ENCODE measurements at regions not wholly inside any gene's neighbourhood (a gene's known extent, or its start where the extent isn't known, plus 50 kb on each side); places are given as distances from the start of the nearest gene placed in this dataset.

- Histone ChIP-seq H3K14ac (ENCODE audit: insufficient read depth, low read length) (no peak overlapping the region), H3K27ac (ENCODE audit: insufficient read length, low read depth, low read length) (no peak overlapping the region), H3K9ac (ENCODE audit: extremely low read depth, insufficient read length, low read length) (no peak overlapping the region), H2BK15ac (ENCODE audit: low read depth, low read length) (no peak overlapping the region), H3K4ac (ENCODE audit: low read depth, low read length) (no peak overlapping the region), H2BK5ac (ENCODE audit: insufficient read length, low read length) (no peak overlapping the region), H3K79me1 (ENCODE audit: insufficient read depth, low read depth, low read length, poor library complexity, severe bottlenecking) (no peaks in the 10 kb centered on the region), H3K4me2 (ENCODE audit: insufficient read depth, insufficient read length, low read length) (no peak overlapping the region), H3K27me3 (ENCODE audit: insufficient read depth, low read length) (no peaks in the 10 kb centered on the region), H3K9me3 (ENCODE audit: control insufficient read depth, low read depth, low read length) (peaks cover 100% of the 10 kb centered on the region), H3K18ac (ENCODE audit: insufficient read length, low read depth, low read length) (no peak overlapping the region), H3K4me1 (ENCODE audit: insufficient read depth, low read length) (no peaks in the 10 kb centered on the region), H2AK5ac (ENCODE audit: insufficient read length, low read length) (no peak overlapping the region), H4K5ac (ENCODE audit: insufficient read length, low read depth, low read length) (no peak overlapping the region), H3K23me2 (ENCODE audit: insufficient read length, low read depth, low read length, poor library complexity, severe bottlenecking) (no peaks in the 10 kb centered on the region), H3T11ph (ENCODE audit: low read length) (no peak overlapping the region), H2BK12ac (ENCODE audit: insufficient read length, low read depth, low read length) (no peak overlapping the region), H2AFZ (ENCODE audit: low read length) (no peak overlapping the region), H3K79me2 (ENCODE audit: insufficient read depth, low read length) (no peaks in the 10 kb centered on the region), H4K8ac (replicated peaks; ENCODE audit: insufficient read length, low read depth, low read length) (no peak overlapping the region), H4K20me1 (ENCODE audit: control insufficient read depth, insufficient read depth, insufficient read length) (no peaks in the 10 kb centered on the region), H2BK120ac (ENCODE audit: low read depth, low read length, poor library complexity, severe bottlenecking) (no peak overlapping the region), H4K91ac (ENCODE audit: insufficient read length, low read depth, low read length) (no peak overlapping the region), H3K56ac (ENCODE audit: insufficient read length, low read depth, low read length) (no peak overlapping the region), H3K23ac (ENCODE audit: insufficient read length, low read depth, low read length) (no peak overlapping the region), H2BK20ac (ENCODE audit: low read depth, low read length, poor library complexity, severe bottlenecking) (no peak overlapping the region)
- no peak overlapping the region for H3K27ac Mint-ChIP-seq
- H3K36me3 Mint-ChIP-seq (ENCODE audit: insufficient read depth in 1 of 3, low read depth in 3 of 3) = no peaks in the 10 kb centered on the region
- H3K4me3 Mint-ChIP-seq = no peak overlapping the region
- 100% methylated on average over 6 of the region's 9 CpGs for WGBS (ENCODE audit: extremely low coverage, insufficient read length, low lambda C conversion rate)
- H3K27me3 Mint-ChIP-seq (ENCODE audit: low read depth) = no peaks in the 10 kb centered on the region
- TF ChIP-seq CTCF (conservative IDR thresholded peaks at IDR 0.05) = no peak
- H3K4me1 Mint-ChIP-seq = no peaks in the 10 kb centered on the region
- H3K9me3 Mint-ChIP-seq = no peaks in the 10 kb centered on the region
- DNase-seq = no peak
These were observed 475.2 kb upstream of the WSB1 start for GRCh38 chr17:26818736-26819135.

All from H9 (cell line).